HEK293T (cell line): ENCODE measurements at regions not wholly inside any gene's neighbourhood (a gene's known extent, or its start where the extent isn't known, plus 50 kb on each side); places are given as distances from the start of the nearest gene placed in this dataset.

Experiments
- CTCF ChIA-PET: fragments of 350-600 bp; formaldehyde crosslinking; extraction: SDS; loops from one replicate; lab custom pipeline; 2021; ENCODE audit warnings: antibody characterized with exemption, inconsistent platforms; lab: Yijun Ruan, JAX
- POLR2A ChIA-PET: fragments of 350-600 bp; formaldehyde crosslinking; extraction: SDS; loops from one replicate; lab custom pipeline; 2020; ENCODE audit warnings: antibody characterized with exemption, inconsistent platforms; lab: Yijun Ruan, JAX
- DNase-seq: peaks from one replicate; pipeline ENCODE4 v3.0.0; 2012; ENCODE audit warnings: mixed read lengths; ENCODE audit errors: extremely low spot score
- ARNT ChIP-seq: fragments of 450-650 bp; IDR thresholded peaks from 2 replicates; pipeline ENCODE4 v1.6.1; 2017; ENCODE audit warnings: mild to moderate bottlenecking
- BHLHE40 ChIP-seq: fragments of 450-650 bp; IDR thresholded peaks from 2 replicates; pipeline ENCODE4 v1.6.1; 2016; ENCODE audit warnings: mild to moderate bottlenecking, moderate library complexity, borderline replicate concordance
- CTBP1 ChIP-seq: fragments of 450-650 bp; IDR thresholded peaks from 2 replicates; pipeline ENCODE4 v1.6.1; 2016; ENCODE audit warnings: borderline replicate concordance
- ELF4 ChIP-seq: fragments of 450-650 bp; IDR thresholded peaks from 2 replicates; pipeline ENCODE4 v1.6.1; 2017; ENCODE audit warnings: antibody characterized with exemption
- FOXA1 ChIP-seq: fragments of 450-650 bp; IDR thresholded peaks from 2 replicates; pipeline ENCODE4 v1.6.1; 2016; ENCODE audit warnings: mild to moderate bottlenecking
- FOXK2 ChIP-seq: fragments of 450-650 bp; IDR thresholded peaks from 2 replicates; pipeline ENCODE4 v1.6.1; 2016; ENCODE audit warnings: mild to moderate bottlenecking
- HDGF ChIP-seq: fragments of 450-650 bp; IDR thresholded peaks from 2 replicates; pipeline ENCODE4 v1.6.1; 2017; ENCODE audit warnings: antibody characterized with exemption, borderline replicate concordance
- L3MBTL2 ChIP-seq: fragments of 450-650 bp; conservative IDR thresholded peaks from 2 replicates; pipeline ENCODE4 v1.6.1; 2016; ENCODE audit warnings: mild to moderate bottlenecking
- LEF1 ChIP-seq: fragments of 450-650 bp; IDR thresholded peaks from 2 replicates; pipeline ENCODE4 v1.6.1; 2017; ENCODE audit warnings: mild to moderate bottlenecking, borderline replicate concordance
- NFRKB ChIP-seq: fragments of 450-650 bp; IDR thresholded peaks from 2 replicates; pipeline ENCODE4 v1.6.1; 2016; ENCODE audit warnings: mild to moderate bottlenecking, moderate library complexity
- SP1 ChIP-seq: fragments of 450-650 bp; IDR thresholded peaks from 2 replicates; pipeline ENCODE4 v1.6.1; 2017
- SUZ12 ChIP-seq: fragments of 450-650 bp; IDR thresholded peaks from 2 replicates; pipeline ENCODE4 v1.6.1; 2016; ENCODE audit warnings: mild to moderate bottlenecking
- TARDBP ChIP-seq: fragments of 450-650 bp; IDR thresholded peaks from 2 replicates; pipeline ENCODE4 v1.6.1; 2016
- ZNF384 ChIP-seq: fragments of 450-650 bp; IDR thresholded peaks from 2 replicates; pipeline ENCODE4 v1.6.1; 2016
- TF ChIP-seq, protein P1 (sequence below): fragments of 450-650 bp; IDR thresholded peaks from 2 replicates; pipeline ENCODE4 v1.6.1; 2016

DNA sequence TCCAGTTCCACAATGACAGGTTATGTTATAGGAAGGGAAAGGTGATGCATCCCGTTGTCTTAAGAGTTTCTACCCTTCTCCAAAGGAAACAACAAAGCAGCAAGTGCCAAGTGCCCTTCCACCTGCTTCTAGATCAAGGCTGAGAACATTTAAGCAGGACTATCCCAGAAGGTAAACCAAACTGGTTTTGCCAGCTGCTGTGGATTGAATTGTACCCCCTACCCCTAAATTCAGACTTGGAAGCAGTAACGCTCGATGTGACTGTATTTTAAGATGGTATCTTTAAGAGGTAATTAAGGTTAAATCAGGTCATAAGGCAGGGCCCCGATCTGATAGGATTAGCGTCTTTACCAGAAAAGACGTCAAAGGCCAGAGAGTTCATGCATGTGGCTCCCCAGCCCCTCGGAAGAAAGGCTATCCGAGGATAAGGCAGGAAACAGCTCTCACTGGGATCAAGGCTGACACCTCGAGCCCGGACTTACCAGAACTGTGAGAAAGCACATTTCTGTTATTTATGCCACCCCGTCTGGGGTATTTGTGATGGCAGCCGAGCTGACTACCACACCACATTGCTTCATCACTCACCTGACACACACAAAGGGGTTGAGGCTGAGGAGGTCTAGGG, 179.1 kb upstream of the RAI14 start:
- TF ChIP-seq HDGF (no peak), ARNT (no peak), TARDBP (no peak), CTBP1 (no peak), FOXA1 (no peak), LEF1 (no peak), FOXK2 (no peak), BHLHE40 (no peak), NFRKB (no peak), L3MBTL2 (no peak), SUZ12 (no peak)
- TF ChIP-seq, protein P1, sequence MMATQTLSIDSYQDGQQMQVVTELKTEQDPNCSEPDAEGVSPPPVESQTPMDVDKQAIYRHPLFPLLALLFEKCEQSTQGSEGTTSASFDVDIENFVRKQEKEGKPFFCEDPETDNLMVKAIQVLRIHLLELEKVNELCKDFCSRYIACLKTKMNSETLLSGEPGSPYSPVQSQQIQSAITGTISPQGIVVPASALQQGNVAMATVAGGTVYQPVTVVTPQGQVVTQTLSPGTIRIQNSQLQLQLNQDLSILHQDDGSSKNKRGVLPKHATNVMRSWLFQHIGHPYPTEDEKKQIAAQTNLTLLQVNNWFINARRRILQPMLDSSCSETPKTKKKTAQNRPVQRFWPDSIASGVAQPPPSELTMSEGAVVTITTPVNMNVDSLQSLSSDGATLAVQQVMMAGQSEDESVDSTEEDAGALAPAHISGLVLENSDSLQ = no peak
- POLR2A ChIA-PET = no interaction called here
- DNase-seq = no peak
- CTCF ChIA-PET = no interaction called here

DNA sequence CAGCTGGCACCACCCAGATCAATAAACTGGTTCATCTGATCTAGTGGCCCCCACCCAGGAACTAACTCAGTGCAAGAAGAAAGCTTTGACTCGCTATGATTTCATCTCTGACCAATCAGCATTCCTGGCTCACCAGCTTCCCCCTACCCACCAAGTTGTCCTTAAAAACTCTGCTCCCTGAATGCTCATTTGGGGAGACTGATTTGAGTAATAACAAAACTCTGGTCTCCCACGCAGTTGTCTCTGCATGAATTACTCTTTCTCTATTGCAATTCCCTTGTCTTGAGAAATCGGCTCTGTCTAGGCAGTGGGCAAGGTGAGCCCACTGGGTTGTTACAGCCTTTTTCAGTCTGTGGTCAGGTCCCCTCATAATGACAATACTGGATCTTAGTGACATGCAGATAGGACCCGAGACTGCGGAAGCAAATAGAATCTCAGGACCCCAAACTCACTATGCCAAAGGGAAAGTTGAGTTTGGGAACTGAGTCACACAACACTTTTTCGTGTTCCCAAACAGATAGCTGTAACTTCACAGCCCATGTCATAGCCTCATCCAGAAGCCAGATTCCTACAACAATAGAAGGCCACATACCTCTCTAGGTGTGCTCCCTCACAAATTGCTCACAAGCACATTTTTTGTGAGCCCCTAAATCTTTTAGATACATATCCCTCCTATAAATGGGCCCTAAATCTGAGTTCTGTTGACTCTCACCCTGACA, 175.2 kb upstream of the RAI14 start:
- POLR2A ChIA-PET = no interaction called here
- TF ChIP-seq TARDBP = no peak
- TF ChIP-seq L3MBTL2 = no peak
- DNase-seq = no peak
- CTCF ChIA-PET = no interaction called here

DNA sequence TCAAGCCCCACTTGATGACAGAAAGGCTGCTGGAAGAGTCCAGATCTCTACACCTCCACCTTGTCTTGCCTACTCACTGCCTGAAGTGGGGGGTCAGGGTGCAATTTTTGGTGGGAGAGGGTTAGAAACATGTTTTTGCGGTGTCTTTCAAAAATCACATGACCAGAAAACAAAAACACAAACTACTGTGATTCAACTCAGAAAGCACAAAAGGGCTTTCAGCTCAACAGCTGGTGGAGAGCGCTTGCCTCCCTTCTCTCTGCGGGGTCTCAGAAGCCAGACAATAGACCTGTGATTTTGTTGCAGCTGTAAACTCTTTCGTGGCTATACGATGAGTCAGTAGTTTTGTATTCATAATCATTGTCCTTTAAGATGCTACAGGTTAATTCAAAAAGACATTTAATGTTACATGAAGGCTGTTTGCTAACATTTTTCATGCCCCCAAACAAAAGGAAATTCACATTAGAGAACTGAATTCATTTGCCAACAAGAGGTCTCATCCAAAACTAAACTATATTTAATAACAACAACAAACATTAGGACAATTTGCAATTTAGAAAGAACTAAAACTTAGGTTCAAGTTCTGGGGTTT, 172.6 kb upstream of the RAI14 start:
- TF ChIP-seq ELF4 = no peak
- TF ChIP-seq ZNF384 = no peak
- TF ChIP-seq LEF1 = no peak
- ChIA-PET CTCF (no interaction called here), POLR2A (interaction anchor here (1.9 kb wide), 1 partner anchor 432 kb away, joined by 7 read pairs; the partner anchor contains the start of genes BRIX1 and RAD1)
- DNase-seq = no peak

DNA sequence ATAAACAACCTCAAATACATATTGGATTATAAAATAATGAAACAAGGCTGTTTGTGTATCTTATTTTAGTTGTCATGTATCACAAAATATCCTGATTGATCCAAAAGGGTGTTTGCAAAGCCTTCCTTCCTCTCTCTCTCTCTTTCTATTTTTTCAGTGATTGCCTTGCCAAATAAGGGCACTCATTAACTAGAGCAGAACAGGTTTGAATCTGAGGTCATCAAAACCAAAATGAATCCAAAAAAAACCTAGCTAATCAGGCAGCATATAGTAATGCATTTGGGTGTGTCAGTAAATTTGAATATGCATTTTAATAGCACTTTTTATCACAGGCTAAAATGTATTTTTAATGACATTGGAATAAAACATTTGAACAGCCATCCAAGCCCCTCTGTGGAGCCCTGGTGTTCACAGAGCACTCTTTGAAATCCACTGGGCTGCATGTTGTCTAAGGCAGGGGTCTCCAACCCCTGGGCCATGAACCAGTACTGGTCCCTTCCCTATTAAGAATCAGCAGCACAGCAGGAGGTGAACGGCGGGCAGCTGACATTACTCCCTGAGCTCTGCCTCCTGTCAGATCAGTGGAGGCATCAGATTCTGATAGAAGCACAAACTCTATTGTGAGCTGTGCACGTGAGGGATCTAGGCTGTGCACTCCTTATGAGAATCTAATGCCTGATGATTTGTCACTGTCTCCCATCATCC, 171.8 kb upstream of the RAI14 start:
- TF ChIP-seq FOXK2 (no peak), NFRKB (no peak), SUZ12 (no peak), L3MBTL2 (no peak), BHLHE40 (no peak), TARDBP (no peak), CTBP1 (no peak), ARNT (no peak), FOXA1 (no peak), ZNF384 (no peak), ELF4 (no peak)
- TF ChIP-seq, protein P1 = no peak
- DNase-seq = no peak
- ChIA-PET CTCF (interaction anchor here (0.7 to 1.1 kb wide), 2 partner anchors 359 to 414 kb away, joined by 3 read pairs; no protein-coding TSS in a partner anchor), POLR2A (no interaction called here)

DNA sequence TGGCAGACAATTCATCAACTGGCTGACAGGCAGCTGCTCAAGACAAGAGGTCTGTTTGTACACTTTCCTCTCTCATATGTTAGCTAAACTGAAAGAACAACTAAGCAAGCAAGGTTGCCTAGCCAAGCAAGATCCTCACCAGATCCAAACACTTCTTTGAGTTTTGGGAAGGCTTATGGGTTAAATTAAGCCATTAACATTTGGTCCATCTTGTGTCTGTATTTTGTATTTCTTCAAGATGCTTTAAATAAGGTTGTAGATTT, 170.4 kb upstream of the RAI14 start:
- ChIA-PET CTCF (interaction anchor here (0.5 to 1.9 kb wide), 8 partner anchors 15 to 461 kb away, joined by 3 to 10 read pairs (median 3); partner anchors contain the start of genes BRIX1 and RAD1), POLR2A (interaction anchor here (2.3 kb wide), 1 partner anchor 430 kb away, joined by 8 read pairs; the partner anchor contains the start of genes BRIX1 and RAD1)
- no peak for TF ChIP-seq BHLHE40
- no peak for TF ChIP-seq HDGF
- no peak for TF ChIP-seq CTBP1
- TF ChIP-seq FOXK2 = no peak
- TF ChIP-seq LEF1 = no peak
- no peak for TF ChIP-seq ELF4
- TF ChIP-seq TARDBP = no peak
- no peak for TF ChIP-seq SP1
- no peak for TF ChIP-seq FOXA1
- TF ChIP-seq L3MBTL2 = no peak
- no peak for DNase-seq

DNA sequence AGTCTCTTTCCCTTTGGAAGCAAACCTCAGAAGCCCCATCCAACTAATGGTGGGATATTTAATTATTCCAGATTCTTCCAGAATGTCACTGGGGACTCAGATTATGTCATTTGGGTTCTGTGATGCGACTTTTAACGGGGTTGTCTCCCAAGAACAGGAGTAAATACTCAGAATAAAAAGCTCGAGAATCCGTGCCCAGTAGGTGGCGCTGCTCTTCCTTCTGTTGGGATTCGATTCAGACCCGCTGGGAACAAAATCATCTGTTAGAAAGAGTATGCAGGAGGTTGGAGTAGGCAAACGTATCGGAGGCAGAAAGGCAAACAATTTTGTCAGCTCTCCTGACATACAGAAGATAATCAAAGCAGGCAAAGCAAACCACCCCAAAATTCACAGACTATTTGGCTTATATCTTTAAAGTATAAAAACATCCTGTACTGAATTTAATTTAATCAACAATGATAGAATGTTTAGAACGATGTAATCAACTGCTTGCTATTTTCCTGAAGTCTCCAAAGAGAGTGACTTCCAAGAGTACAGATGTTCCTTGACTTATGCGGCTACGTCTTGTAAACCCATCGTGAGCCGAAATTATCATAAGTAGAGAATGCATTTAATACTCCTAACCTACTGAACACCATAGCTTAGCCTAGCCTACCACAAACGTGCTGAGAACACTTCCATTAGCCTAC, 169.8 kb upstream of the RAI14 start:
- TF ChIP-seq TARDBP (no peak), ELF4 (no peak), FOXA1 (no peak), BHLHE40 (no peak), LEF1 (no peak), HDGF (no peak), NFRKB (no peak)
- ChIA-PET POLR2A (interaction anchor here (0.7 to 2.3 kb wide), 2 partner anchors 31 to 429 kb away, joined by 3 to 8 read pairs; partner anchors contain the start of genes BRIX1 and RAD1), CTCF (interaction anchor here (0.5 to 1.9 kb wide), 11 partner anchors 13 to 516 kb away, joined by 3 to 10 read pairs (median 3); partner anchors contain the start of genes BRIX1 and RAD1)
- peak; percentile 76 for DNase-seq

DNA sequence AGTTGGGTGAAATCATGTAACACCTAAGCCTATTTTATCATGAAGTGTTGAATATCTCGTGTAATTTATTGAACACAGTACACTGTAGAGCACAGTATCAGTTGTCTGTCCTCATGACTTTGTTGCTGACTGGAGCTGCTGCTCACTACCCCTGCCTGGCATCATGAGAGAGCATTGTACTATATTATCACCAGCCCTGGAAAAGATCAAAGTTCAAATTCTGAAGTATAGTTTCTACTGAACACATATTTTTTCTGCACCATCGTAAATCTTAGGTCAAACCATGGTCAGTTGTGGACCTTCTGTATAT, 169.3 kb upstream of the RAI14 start:
- ChIA-PET CTCF (interaction anchor here (0.6 to 1.9 kb wide), 6 partner anchors 24 to 516 kb away, joined by 3 to 10 read pairs (median 4); no protein-coding TSS in a partner anchor), POLR2A (interaction anchor here (0.7 to 2.3 kb wide), 2 partner anchors 30 to 428 kb away, joined by 3 to 8 read pairs; partner anchors contain the start of genes BRIX1 and RAD1)
- TF ChIP-seq FOXA1 = no peak
- TF ChIP-seq L3MBTL2 = no peak
- TF ChIP-seq FOXK2 = no peak
- TF ChIP-seq, protein P1 = no peak
- no peak for DNase-seq
